ENCODE measurements at regions not wholly inside any gene's neighbourhood (a gene's known extent, or its start where the extent isn't known, plus 50 kb on each side); places are given as distances from the start of the nearest gene placed in this dataset.

DNA sequence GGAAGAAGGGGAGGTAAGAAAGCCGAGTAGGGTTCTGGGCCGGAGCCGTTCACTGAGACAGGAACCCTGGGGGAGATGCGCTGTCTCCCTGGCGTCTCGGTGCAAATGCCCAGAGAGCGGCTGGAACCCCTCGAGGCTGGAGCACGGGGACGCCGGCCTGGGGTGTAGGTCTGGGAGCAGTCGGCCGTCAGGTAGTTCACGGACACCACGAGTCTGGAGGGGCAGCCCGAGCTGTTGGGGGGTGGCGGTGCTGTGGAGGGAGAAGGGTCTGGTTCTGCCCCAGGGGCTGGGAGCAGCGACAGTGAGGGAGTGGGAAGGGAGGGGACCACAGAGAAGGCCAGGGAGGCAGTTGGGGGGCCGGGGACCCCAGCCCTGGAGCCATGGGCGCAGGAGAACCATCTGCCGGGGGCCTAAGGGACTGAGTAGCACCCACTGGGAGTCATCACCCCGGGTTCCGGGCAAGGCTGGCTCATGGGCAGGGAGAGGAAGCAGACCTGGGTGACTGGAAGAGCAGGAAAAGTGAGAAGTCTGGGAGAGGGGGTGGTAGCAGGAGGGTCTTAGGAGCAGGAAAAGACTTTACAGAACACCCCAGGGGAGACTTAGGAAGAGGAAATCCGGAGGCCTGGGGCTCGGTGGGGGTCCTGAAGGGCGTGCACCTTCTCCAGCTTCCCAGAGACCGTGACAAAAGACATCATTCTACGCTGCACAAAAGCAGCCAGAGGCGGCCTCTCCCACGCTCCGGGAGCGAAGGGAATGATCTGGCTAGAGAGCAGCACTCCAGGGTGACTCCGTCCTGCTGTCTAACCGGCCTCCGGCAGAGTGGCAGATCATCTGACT lies 173.1 kb upstream of the SOX1 start:
- intact Hi-C loops (cut with DNase I; ENCODE audit: low total_unique reads) = no loop called here
- peak overlapping the region; percentile 9 to 17 (median 13) for H3K4me3 ChIP-seq

DNA sequence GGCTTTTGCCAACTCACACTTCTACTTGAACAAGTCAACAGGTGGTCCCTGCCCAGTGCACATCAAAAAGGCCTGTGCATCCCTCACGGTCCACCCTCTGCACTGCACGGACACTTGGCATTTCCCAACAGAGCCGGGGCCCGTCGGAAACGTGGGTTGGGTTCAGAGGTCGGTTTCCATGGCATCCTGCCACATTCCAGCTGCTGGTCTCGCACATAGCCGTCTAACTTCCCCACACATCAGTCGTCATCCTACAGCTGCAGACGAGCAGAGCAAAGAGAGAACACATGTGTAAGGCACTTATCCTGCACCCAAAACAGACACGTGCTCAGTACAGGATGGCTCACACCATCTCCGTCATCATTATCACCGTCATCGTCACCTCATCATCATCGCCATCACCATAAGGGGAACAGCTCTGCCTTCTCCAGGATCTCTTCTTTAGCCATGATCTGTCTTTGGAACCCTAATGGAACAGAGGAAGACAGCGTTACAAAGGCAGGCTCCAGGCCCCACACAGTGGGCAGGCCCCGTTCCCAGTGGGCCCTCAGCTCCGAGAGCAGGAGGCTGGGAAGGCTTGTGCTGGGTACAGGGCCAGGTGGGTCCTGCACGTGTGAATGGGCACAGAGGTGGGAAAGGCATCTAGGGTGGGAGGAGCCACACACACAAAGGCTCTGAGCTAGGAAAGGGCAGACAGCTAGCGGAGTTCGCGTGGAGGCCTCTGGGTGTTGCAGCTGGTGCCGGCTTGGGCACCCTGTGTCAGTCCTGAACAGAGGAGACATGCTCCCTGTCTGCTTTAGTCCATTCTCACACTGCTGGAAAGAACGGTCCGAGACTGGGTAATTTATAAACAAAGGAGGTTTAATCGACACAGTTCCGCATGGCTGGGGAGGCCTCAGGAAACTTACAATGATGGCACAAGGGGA lies 170.8 kb upstream of the SOX1 start:
- intact Hi-C loops (cut with DNase I; ENCODE audit: low total_unique reads) (no loop called here), in situ Hi-C loops (cut with MboI; ENCODE audit: low sequenced_read_pairs in 4 of 4) (no loop called here)
- TF ChIP-seq CTCF (IDR thresholded peaks at IDR 0.05 in 4 of 5, conservative IDR thresholded peaks at IDR 0.05 in 1 of 5) (no peak), POLR2A (IDR thresholded peaks at IDR 0.05) (no peak)
- Histone ChIP-seq H3K9me3 (no peaks in the 10 kb centered on the region), H3K4me1 (no peaks in the 10 kb centered on the region), H3K36me3 (no peaks in the 10 kb centered on the region), H3K4me3 (no peak overlapping the region), H3K27me3 (peaks cover 18 to 27% (median 25%) of the 10 kb centered on the region in 3 donors), H3K27ac (no peak overlapping the region)
- no peak for DNase-seq
- no peak for ATAC-seq

More for the DNA sequence above, 173.1 kb upstream of the SOX1 start:
- TF ChIP-seq POLR2A (IDR thresholded peaks at IDR 0.05) (no peak), CTCF (IDR thresholded peaks at IDR 0.05 in 4 of 5, conservative IDR thresholded peaks at IDR 0.05 in 1 of 5) (no peak)
- Histone ChIP-seq H3K9me3 (no peaks in the 10 kb centered on the region), H3K27ac (no peak overlapping the region), H3K4me1 (no peaks in the 10 kb centered on the region), H3K36me3 (no peaks in the 10 kb centered on the region), H3K27me3 (peaks cover 18 to 30% (median 27%) of the 10 kb centered on the region in 3 donors)
- no peak for ATAC-seq
- in situ Hi-C loops (cut with MboI; ENCODE audit: low sequenced_read_pairs in 4 of 4) = no loop called here
- DNase-seq = no peak

DNA sequence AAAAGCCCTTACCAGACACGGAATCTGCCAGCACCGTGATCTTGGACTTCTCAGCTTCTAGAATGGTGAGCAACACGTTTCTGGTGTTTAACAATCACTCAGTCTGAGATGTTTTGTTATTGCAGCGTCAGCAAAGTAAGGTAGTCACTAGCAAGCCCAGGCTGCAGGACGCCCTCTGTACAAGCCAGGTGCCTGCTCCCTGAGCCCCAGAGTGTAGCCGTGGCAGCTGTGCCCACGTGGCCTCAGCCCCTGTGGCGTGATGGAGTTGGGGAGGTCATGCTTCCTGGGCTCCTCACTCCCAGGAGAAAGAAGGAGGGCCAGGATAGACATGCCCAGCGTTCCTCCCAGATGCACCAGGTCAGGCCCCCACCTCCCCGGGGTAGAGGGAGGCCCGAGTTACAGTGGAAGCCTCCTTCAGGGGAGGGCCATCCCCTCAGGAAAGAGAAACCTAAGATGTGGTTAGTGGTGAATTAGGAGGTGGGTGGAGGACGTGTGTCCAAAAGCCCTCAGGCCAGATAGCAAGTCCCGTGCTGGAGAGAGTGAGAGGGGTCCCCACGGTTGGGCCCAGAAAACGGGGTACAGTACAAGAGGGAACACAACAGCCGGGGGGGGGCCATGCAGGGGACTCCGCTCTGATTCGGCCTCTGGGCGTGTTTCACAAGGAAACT lies 169.6 kb upstream of the SOX1 start:
- TF ChIP-seq CTCF (IDR thresholded peaks at IDR 0.05 in 4 of 5, conservative IDR thresholded peaks at IDR 0.05 in 1 of 5) (no peak), POLR2A (IDR thresholded peaks at IDR 0.05) (no peak)
- in situ Hi-C loops (cut with MboI; ENCODE audit: low sequenced_read_pairs in 4 of 4) = no loop called here
- no peaks in the 10 kb centered on the region for H3K36me3 ChIP-seq
- H3K27me3 ChIP-seq = peaks cover 18 to 21% (median 19%) of the 10 kb centered on the region in 3 donors
- ATAC-seq (no peak), DNase-seq (no peak)
- no peak overlapping the region for H3K27ac ChIP-seq
- H3K4me1 ChIP-seq = no peaks in the 10 kb centered on the region
- H3K9me3 ChIP-seq = no peaks in the 10 kb centered on the region
- H3K4me3 ChIP-seq = no peak overlapping the region
- intact Hi-C loops (cut with DNase I; ENCODE audit: low total_unique reads) = no loop called here

DNA sequence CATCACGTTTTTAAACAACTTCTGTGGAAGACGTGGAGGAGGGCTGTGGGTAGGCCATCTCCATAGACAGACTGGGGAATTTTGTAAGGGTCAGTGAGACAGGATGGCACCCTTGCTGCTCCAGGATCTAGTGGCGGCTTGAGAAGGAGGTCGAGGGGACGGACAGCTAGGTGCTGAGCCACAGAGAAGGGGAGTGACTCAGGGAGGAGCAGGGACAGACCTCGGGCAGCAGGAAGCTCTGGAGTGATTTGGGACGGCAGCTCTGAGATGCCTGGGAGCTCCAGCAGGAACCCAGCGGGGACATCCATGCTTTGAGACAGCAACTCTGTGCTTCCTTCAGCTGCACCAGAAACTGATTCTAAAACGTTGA lies 169.1 kb upstream of the SOX1 start:
- DNase-seq (no peak), ATAC-seq (no peak)
- no peak overlapping the region for H3K4me3 ChIP-seq
- intact Hi-C loops (cut with DNase I; ENCODE audit: low total_unique reads) = no loop called here
- no peaks in the 10 kb centered on the region for H3K4me1 ChIP-seq
- no peaks in the 10 kb centered on the region for H3K36me3 ChIP-seq
- in situ Hi-C loops (cut with MboI; ENCODE audit: low sequenced_read_pairs in 4 of 4) = no loop called here
- H3K9me3 ChIP-seq = no peaks in the 10 kb centered on the region
- no peak overlapping the region for H3K27ac ChIP-seq
- H3K27me3 ChIP-seq = peaks cover 14 to 19% (median 15%) of the 10 kb centered on the region in 3 donors
- TF ChIP-seq CTCF (IDR thresholded peaks at IDR 0.05 in 4 of 5, conservative IDR thresholded peaks at IDR 0.05 in 1 of 5) = no peak
- no peak for TF ChIP-seq POLR2A (IDR thresholded peaks at IDR 0.05)

All from gastrocnemius medialis (tissue), 4 donors.